SIG-M5 treated with dmso at 0.1 percent for 504 hours (cell line): ENCODE measurements at regions not wholly inside any gene's neighbourhood (a gene's known extent, or its start where the extent isn't known, plus 50 kb on each side); places are given as distances from the start of the nearest gene placed in this dataset.
"Not testable (repeated sequence)": the region's sequence is repeated elsewhere in the genome, so short reads cannot be mapped to it uniquely, and the experiment has no call there.

Source experiments
- DNase-seq: peaks from one replicate; lab custom pipeline; 2025; ENCODE audit not compliant: unreplicated experiment; lab: John Stamatoyannopoulos, UW

- DNase-seq, result no peak
These were observed 303.7 kb upstream of the PAPPA start for GRCh38 chr9:115849679-115850412.

DNA sequence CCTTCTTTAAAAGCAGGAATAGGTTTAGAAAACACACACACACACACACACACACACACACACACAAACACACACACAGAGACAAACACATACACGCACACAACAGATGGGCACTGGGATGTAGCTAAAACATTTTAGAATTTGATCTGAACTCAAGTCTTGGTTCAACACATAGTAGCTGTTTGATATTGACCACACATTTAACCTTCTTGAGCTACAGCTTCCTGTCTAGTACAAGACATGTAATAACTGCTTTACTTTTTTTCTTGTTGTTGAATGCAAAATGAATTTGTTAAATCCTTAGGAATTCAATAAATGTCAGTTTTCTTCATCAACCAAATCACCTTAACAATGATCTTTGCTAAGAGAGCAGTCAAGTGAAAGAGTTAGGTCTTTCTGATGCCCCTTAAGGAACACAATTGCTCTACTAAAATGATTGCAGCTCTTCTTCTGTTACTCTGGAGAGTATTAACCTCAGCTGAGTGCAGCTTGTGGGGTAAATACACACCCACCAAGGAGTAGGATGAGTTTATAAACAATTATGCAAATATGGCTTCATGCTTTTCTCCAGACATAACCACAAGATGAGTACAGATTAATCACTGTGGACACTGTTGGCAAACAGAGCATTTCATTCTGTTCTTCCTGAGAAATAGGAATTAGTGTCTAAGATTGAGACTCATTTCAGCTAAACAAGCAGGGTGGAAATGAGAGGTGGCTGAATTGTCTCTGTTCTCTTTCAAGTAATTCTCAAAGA, 302.9 kb upstream of the PAPPA start:
- DNase-seq, result no peak

- no peak for DNase-seq
These were observed 298.0 kb upstream of the PAPPA start for GRCh38 chr9:115855458-115856133.

DNA sequence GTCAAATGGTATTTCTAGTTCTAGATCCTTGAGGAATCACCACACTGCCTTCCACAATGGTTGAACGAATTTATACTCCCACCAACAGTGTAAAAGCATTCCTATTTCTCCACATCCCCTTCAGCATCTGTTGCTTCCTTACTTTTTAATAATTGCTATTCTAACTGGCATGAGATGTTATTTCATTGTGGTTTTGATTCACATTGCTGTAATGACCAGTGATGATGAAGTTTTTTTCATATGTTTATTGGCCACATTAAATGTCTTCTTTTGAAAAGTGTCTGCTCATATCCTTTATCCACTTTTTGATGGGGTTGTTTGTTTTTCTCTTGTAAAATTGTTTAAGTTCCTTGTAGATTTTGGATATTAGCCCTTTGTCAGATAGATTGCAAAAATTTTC, 295.2 kb upstream of the PAPPA start:
- DNase-seq, result not testable (repeated sequence)

DNA sequence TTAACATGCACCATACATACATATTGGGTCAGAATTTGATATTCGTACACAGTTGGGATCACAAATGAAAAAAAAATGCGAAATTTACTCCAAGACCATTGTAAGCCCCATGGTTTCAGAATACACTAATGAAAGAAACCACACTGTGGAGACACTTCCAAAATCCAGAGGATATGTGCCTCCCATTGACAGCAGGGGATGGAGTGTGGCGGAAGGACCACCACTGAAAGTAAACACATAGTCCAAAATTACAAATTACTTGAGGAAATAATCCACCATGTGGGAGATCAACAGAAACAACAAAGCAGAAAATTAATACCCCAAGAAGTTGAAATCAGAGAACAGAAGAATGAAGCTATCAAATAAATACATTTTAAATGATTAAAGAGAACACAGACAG, 291.6 kb upstream of the PAPPA start:
- DNase-seq, result no peak

- no peak for DNase-seq
These were observed 289.0 kb upstream of the PAPPA start for GRCh38 chr9:115864581-115864980.

DNA sequence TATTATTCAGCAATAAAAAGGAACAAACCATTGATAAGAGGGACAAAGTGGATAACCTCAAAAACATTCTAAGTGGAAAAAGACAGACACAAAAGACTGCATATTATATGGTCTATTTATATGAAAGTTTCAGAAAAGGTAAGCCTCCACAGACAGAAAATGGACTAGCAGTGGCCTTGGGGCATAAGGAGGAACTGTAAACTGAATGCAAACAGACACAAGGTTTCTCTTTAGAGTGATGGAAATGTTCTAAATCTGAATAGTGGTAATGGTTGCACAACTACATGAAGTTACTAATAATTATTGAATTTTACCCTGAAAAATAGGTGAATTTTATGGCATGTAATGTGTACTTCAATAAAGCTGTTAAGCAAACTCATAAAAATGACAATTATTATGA, 286.3 kb upstream of the PAPPA start:
- no peak for DNase-seq

DNA sequence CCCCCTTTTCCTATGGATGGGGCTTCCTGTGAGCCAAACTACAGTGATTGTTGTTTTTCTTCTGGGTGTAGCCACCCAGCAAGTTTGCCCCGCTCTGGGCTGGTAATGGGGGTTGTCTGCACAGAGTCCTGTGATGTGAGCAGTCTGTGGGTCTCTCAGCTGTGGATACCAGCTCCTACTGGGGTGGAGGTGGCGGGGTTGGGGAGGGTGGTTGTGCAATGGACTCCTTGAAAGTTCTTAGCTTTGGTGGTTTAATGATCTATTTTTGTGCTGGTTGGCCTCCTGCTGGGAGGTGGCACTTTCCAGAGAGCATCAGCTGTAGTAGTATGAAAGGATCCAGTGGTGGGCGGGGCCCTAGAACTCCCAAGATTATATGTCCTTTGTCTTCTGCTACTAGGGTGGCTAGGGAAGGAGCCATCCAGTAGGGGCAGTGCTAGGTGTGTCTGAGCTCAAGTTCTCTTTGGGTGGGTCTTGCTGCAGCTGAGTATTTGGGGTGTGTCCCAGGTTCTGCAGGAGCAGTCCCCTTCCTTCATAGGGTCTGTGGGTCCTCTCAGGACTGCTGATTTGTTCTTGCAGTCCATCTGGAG, 275.6 kb upstream of the PAPPA start:
- no peak for DNase-seq

- DNase-seq, result no peak
These were observed 274.1 kb upstream of the PAPPA start for GRCh38 chr9:115879451-115879850.

- DNase-seq, result no peak
These were observed 273.2 kb upstream of the PAPPA start for GRCh38 chr9:115880221-115880885.

DNA sequence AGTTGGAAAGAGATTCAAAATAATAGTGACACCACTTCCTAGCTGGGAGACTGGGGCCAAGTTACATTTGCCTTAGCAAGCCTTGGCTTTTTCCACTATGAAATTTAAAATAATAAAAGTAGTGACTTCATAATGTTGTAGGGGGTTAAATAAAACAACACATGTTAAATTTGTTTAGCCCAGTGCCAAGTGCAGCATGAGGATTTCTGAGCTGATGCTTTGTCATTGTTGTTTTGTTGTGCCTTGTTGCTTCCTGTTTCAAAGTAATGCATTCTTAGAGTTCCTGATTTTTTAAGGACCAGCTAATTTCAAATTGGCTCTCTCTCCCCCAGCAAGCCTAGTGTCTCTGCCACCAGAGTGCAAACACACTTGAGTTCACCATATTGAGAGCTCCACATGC, 270.7 kb upstream of the PAPPA start:
- no peak for DNase-seq

DNA sequence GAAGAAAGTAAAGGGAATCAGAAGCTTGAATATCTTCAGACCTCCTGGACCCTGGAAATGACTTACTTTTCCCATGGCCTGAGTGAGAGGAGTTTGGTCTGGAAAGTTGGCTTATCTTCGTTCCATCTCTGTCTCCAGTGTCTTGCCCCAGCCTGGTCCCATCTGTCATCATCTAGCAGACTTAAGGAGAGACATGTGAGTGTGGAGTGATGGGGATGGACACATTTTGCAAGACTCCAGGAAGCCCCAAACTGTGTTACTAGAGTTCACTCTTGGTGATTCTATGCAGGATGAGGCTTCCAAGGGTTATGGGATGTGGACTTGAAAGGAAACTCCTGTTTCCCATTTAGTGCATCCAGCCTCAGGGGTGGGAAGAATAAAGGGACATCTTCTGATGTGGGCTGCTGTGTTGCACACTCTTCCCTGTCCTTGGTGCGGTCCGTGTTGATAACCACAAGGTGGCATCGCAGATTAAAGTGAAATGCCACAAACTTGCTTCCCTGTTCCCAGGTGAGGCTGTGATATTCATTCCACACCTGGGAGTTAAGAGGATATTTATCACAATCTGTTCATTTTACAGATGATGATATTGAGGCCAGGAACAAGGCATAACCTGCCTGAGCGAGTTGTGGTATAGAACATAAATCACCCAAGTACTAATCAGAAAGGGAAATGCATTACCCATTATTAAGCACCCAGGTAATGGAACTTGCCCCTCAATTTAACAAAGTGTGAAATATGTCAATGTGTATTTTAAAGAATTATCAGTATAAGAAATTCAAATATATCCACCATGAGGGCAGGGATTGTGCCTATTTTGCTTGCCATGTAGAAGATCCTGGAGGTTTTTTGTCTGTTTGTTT, 269.9 kb upstream of the PAPPA start:
- no peak for DNase-seq

DNA sequence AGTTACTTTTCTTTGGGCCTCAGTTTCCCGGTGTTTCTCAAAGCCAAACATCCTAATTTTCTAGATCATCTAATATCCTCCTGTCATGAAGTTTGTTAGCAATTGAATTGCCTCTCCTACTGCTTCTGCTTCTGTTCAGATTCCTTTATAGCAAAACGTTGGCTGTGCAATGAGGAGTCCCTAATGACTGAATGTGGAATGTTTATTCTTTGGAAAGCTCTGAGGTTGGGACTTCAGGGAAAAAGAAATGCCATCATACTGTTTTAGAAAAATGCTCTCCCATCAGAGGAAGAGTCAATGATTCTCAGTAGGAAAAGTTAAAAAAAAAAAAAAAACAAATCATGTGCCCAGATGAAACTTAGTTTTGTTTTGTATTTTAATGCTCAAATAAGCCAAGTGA, 268.7 kb upstream of the PAPPA start:
- DNase-seq, result no peak

DNA sequence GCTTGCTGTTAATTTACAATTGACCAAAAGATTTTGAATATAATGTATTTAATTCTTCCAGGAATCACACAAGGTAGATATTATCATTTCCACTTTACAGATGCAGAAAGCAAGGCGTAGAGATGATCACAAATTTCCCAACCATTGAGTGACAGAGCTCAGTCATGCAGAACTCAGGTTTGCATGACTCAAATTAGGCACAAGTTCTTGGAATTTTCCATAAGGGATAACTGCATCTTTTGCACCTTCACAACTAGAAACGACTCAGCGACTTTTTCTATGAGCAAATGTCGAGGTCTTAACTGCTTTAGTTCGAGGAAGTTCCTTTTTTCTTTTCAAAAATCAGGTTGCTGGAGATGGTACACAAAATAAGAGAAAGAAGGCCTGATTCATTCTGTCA, 265.5 kb upstream of the PAPPA start:
- DNase-seq, result no peak

- DNase-seq, result no peak
These were observed 261.7 kb upstream of the PAPPA start for GRCh38 chr9:115891929-115892328.

DNA sequence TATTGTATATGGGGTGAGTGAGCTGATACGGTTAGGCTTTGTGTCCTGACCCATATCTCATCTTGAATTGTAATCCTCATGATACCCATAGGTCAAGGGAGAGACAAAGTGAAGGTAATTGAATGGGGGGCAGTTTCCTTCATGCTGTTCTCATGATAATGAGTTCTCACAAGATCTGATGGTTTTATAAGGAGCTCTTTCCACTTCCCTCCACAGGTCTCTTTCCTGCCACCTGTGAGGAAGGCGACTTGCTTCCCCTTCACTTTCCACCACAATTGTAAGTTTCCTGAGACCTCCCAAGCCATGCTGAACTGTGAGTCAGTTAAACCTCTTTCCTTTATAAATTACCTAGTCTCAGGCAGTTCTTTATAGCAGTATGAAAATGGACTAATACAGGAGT, 255.1 kb upstream of the PAPPA start:
- DNase-seq, result not testable (repeated sequence)

- no peak for DNase-seq
These were observed 252.9 kb upstream of the PAPPA start for GRCh38 chr9:115900698-115901097.

GRCh38 chr9:115910959-115911358, 242.6 kb upstream of the PAPPA start:
- DNase-seq, result no peak

DNA sequence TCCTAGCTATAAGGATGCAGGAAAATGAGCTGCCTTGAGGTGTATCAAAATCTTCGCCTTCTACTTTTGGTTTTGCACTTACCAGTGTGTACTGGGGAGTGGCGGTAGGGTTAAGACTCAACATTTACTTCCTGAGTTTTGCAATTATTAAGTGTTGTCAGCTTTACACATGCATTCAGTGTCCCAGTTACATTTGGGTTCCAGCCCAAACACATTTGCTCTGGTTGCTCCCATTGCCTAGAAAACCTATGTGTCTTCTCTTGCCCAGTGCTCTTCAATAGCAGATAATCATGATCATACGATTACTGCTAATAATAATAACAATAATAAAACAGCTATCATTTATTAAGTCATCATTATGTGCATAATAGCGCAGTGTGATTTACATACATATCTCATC, 241.5 kb upstream of the PAPPA start:
- no peak for DNase-seq

DNA sequence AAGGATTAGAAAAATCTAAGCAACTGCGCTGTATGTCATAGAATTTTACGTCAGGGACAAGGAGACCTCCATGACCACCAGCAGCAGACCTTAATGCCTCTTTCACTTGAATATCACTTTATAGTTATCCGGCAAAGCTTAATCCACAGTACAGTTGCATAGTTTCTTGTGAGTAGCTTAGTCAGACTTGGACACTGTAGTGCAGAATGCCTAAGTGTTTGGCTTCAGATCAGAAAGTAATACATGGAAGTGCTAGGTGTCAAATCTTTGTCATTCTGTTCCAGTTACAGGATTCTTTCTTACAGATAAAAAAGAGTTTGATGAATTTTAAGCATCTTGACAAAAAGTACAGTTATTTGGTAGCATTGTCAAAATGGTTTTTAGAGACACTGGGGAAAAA, 239.9 kb upstream of the PAPPA start:
- DNase-seq, result no peak
